H9 (cell line): ENCODE measurements at regions not wholly inside any gene's neighbourhood (a gene's known extent, or its start where the extent isn't known, plus 50 kb on each side); places are given as distances from the start of the nearest gene placed in this dataset.

Experiments used
- DNase-seq: peaks from one replicate; pipeline ENCODE4 v3.0.0-alpha.2; 2017
- H2AFZ ChIP-seq: one replicate; pipeline ENCODE4 v1.6.1; 2013; ENCODE audit warnings: mild to moderate bottlenecking, low read length, control low read depth, moderate library complexity
- H2AK5ac ChIP-seq: 2 replicates; pipeline ENCODE4 v1.6.1; 2013; ENCODE audit warnings: low read length, control low read depth, mixed read lengths; ENCODE audit not compliant: insufficient read length
- H2BK120ac ChIP-seq: one replicate; pipeline ENCODE4 v1.6.1; 2013; ENCODE audit warnings: low read depth, mild to moderate bottlenecking, low read length, control low read depth, inconsistent platforms; ENCODE audit not compliant: poor library complexity, severe bottlenecking
- H2BK12ac ChIP-seq: 2 replicates; pipeline ENCODE4 v1.6.1; 2013; ENCODE audit warnings: low read length, control low read depth, mixed read lengths, low read depth; ENCODE audit not compliant: insufficient read length
- H2BK15ac ChIP-seq: 2 replicates; pipeline ENCODE4 v1.6.1; 2013; ENCODE audit warnings: low read depth, low read length, control low read depth
- H2BK20ac ChIP-seq: one replicate; pipeline ENCODE4 v1.6.1; 2013; ENCODE audit warnings: low read depth, mild to moderate bottlenecking, low read length, control low read depth, inconsistent platforms; ENCODE audit not compliant: poor library complexity, severe bottlenecking
- H2BK5ac ChIP-seq: 2 replicates; pipeline ENCODE4 v1.6.1; 2013; ENCODE audit warnings: low read length, control low read depth, mixed read lengths; ENCODE audit not compliant: insufficient read length
- H3K14ac ChIP-seq: 2 replicates; pipeline ENCODE4 v1.6.1; 2013; ENCODE audit warnings: low read length, control low read depth; ENCODE audit not compliant: insufficient read depth
- H3K18ac ChIP-seq: 2 replicates; pipeline ENCODE4 v1.6.1; 2013; ENCODE audit warnings: low read depth, mild to moderate bottlenecking, mixed read lengths, low read length, control low read depth; ENCODE audit not compliant: insufficient read length
- H3K23ac ChIP-seq: 2 replicates; pipeline ENCODE4 v1.6.1; 2013; ENCODE audit warnings: low read length, control low read depth, mixed read lengths, low read depth; ENCODE audit not compliant: insufficient read length
- H3K23me2 ChIP-seq: 2 replicates; pipeline ENCODE4 v1.6.1; 2013; ENCODE audit warnings: low read depth, mild to moderate bottlenecking, mixed read lengths, low read length, control low read depth; ENCODE audit not compliant: insufficient read length, poor library complexity, severe bottlenecking
- H3K27ac ChIP-seq: 2 replicates; pipeline ENCODE4 v1.5.1; 2013; ENCODE audit warnings: low read length, control low read depth, mixed read lengths, low read depth; ENCODE audit not compliant: insufficient read length
- H3K27me3 ChIP-seq: 2 replicates; pipeline ENCODE4 v1.6.1; 2013; ENCODE audit warnings: low read length, control low read depth, inconsistent platforms; ENCODE audit not compliant: insufficient read depth
- H3K4ac ChIP-seq: 2 replicates; pipeline ENCODE4 v1.6.1; 2013; ENCODE audit warnings: low read depth, mild to moderate bottlenecking, control low read depth, inconsistent platforms, low read length, moderate library complexity
- H3K4me1 ChIP-seq: 2 replicates; pipeline ENCODE4 v1.6.1; 2013; ENCODE audit warnings: low read length, control low read depth, inconsistent platforms; ENCODE audit not compliant: insufficient read depth
- H3K4me2 ChIP-seq: 2 replicates; pipeline ENCODE4 v1.6.1; 2013; ENCODE audit warnings: low read length, control low read depth, mixed read lengths; ENCODE audit not compliant: insufficient read length, insufficient read depth
- H3K56ac ChIP-seq: 2 replicates; pipeline ENCODE4 v1.6.1; 2013; ENCODE audit warnings: low read depth, mild to moderate bottlenecking, mixed read lengths, low read length, control low read depth; ENCODE audit not compliant: insufficient read length
- H3K79me1 ChIP-seq: 2 replicates; pipeline ENCODE4 v1.6.1; 2013; ENCODE audit warnings: low read depth, mild to moderate bottlenecking, moderate library complexity, low read length, control low read depth, inconsistent platforms; ENCODE audit not compliant: insufficient read depth, poor library complexity, severe bottlenecking
- H3K79me2 ChIP-seq: 2 replicates; pipeline ENCODE4 v1.6.1; 2013; ENCODE audit warnings: low read length, control low read depth, inconsistent platforms; ENCODE audit not compliant: insufficient read depth
- H3K9ac ChIP-seq: 2 replicates; pipeline ENCODE4 v1.6.1; 2013; ENCODE audit warnings: low read length, control low read depth, mixed read lengths; ENCODE audit not compliant: insufficient read length; ENCODE audit errors: extremely low read depth
- H3K9me3 ChIP-seq: one replicate; pipeline ENCODE4 v1.6.1; 2013; ENCODE audit warnings: low read depth, low read length, inconsistent platforms; ENCODE audit not compliant: control insufficient read depth
- H3T11ph ChIP-seq: one replicate; pipeline ENCODE4 v1.6.1; 2013; ENCODE audit warnings: mild to moderate bottlenecking, low read length, control low read depth, inconsistent platforms
- H4K20me1 ChIP-seq: one replicate; pipeline ENCODE4 v1.6.1; 2013; ENCODE audit not compliant: control insufficient read depth, insufficient read length, insufficient read depth
- H4K5ac ChIP-seq: 2 replicates; pipeline ENCODE4 v1.6.1; 2013; ENCODE audit warnings: low read depth, mild to moderate bottlenecking, mixed read lengths, low read length, control low read depth; ENCODE audit not compliant: insufficient read length
- H4K8ac ChIP-seq: replicated peaks from 2 replicates; pipeline ENCODE4 v1.6.1; 2013; ENCODE audit warnings: low read length, control low read depth, mixed read lengths, low read depth; ENCODE audit not compliant: insufficient read length
- H4K91ac ChIP-seq: 2 replicates; pipeline ENCODE4 v1.6.1; 2013; ENCODE audit warnings: low read depth, mild to moderate bottlenecking, moderate library complexity, mixed read lengths, low read length, control low read depth; ENCODE audit not compliant: insufficient read length
- H3K27ac Mint-ChIP-seq, 3 experiments: 2 replicates in 2 of 3; 3 replicates in 1 of 3; pipeline ENCODE4 v1.8.0; 2020 to 2021; ENCODE audit warnings: mixed read lengths in 3 of 3, mild to moderate bottlenecking in 1 of 3, moderate library complexity in 1 of 3
- H3K27me3 Mint-ChIP-seq: 2 replicates; pipeline ENCODE4 v1.8.0; 2021; ENCODE audit warnings: low read depth, mild to moderate bottlenecking, moderate library complexity, mixed read lengths
- H3K36me3 Mint-ChIP-seq, 3 experiments: 2 replicates in 2 of 3; 3 replicates in 1 of 3; pipeline ENCODE4 v1.8.0; 2020 to 2021; ENCODE audit warnings: low read depth in 3 of 3, mixed read lengths in 3 of 3; ENCODE audit not compliant: insufficient read depth in 1 of 3
- H3K4me1 Mint-ChIP-seq, 2 experiments: 2 replicates each; pipeline ENCODE4 v1.8.0; 2020; ENCODE audit warnings: mixed read lengths in 2 of 2
- H3K4me3 Mint-ChIP-seq, 2 experiments: 2 replicates in 1 of 2; 3 replicates in 1 of 2; pipeline ENCODE4 v1.8.0; 2020 to 2021; ENCODE audit warnings: mild to moderate bottlenecking in 2 of 2, mixed read lengths in 2 of 2, moderate library complexity in 1 of 2
- H3K9me3 Mint-ChIP-seq, 2 experiments: 2 replicates in 1 of 2; 3 replicates in 1 of 2; pipeline ENCODE4 v1.8.0; 2020; ENCODE audit warnings: mild to moderate bottlenecking in 2 of 2, mixed read lengths in 2 of 2, moderate library complexity in 1 of 2
- CTCF ChIP-seq: fragments of 200-600 bp; sonication (generic); conservative IDR thresholded peaks from 3 replicates; pipeline ENCODE4 v1.8.0; 2021; ENCODE audit warnings: antibody characterized with exemption, mild to moderate bottlenecking
- WGBS: extraction: QIAGEN DNeasy Blood & Tissue Kit; methylation state at CpG from one replicate; pipeline ENCODE4 v1.1.7; 2013; ENCODE audit warnings: missing lambda C conversion rate, low lambda C conversion rate, mixed read lengths; ENCODE audit not compliant: insufficient read length; ENCODE audit errors: extremely low coverage; 5-methylcytosine and 5-hydroxymethylcytosine counted together

DNA sequence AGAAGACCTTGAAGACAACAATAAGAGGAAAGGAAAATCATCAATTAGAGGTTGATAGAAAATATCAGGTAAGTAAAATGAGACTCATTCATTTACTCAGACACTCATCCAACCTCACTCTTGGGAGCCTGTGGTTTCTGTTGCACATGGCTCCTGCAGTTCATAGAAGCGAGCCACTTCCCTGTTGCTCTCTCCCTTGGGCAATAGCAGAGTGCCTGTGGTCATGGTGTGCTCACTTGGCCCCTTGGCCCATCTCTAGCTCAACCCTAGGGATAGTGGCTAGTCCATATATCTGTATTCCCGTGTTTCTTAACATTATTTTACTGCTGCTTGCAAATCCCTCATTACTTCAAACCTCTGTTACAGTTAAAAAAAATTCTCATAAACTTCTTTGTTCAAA, 368.6 kb downstream of the PTPRC start:
- H3T11ph ChIP-seq: no peak overlapping the region
- no peaks in the 10 kb centered on the region for H3K79me2 ChIP-seq
- H3K18ac ChIP-seq: no peak overlapping the region
- no peak overlapping the region for H3K4ac ChIP-seq
- H2AFZ ChIP-seq: no peak overlapping the region
- TF ChIP-seq CTCF: no peak
- H3K56ac ChIP-seq: no peak overlapping the region
- H3K9me3 ChIP-seq: no peaks in the 10 kb centered on the region
- no peak overlapping the region for H3K4me2 ChIP-seq
- H4K20me1 ChIP-seq: no peaks in the 10 kb centered on the region
- WGBS: no CpG with 5 or more reads among the region's 2 CpGs
- H3K36me3 Mint-ChIP-seq: no peaks in the 10 kb centered on the region
- H3K27ac ChIP-seq: no peak overlapping the region
- H3K4me3 Mint-ChIP-seq: no peak overlapping the region
- H3K23me2 ChIP-seq: no peaks in the 10 kb centered on the region
- H2BK120ac ChIP-seq: no peak overlapping the region
- no peaks in the 10 kb centered on the region for H3K4me1 ChIP-seq
- no peak overlapping the region for H3K23ac ChIP-seq
- H2AK5ac ChIP-seq: no peak overlapping the region
- H4K8ac ChIP-seq: no peak overlapping the region
- no peak overlapping the region for H2BK12ac ChIP-seq
- H3K9ac ChIP-seq: no peak overlapping the region
- H3K14ac ChIP-seq: no peak overlapping the region
- H3K27ac Mint-ChIP-seq: no peak overlapping the region
- no peaks in the 10 kb centered on the region for H3K27me3 Mint-ChIP-seq
- H3K79me1 ChIP-seq: no peaks in the 10 kb centered on the region
- no peaks in the 10 kb centered on the region for H3K27me3 ChIP-seq
- no peaks in the 10 kb centered on the region for H3K9me3 Mint-ChIP-seq
- DNase-seq: no peak
- H2BK20ac ChIP-seq: no peak overlapping the region
- H2BK15ac ChIP-seq: no peak overlapping the region
- no peak overlapping the region for H4K5ac ChIP-seq
- H2BK5ac ChIP-seq: no peak overlapping the region
- H3K4me1 Mint-ChIP-seq: no peaks in the 10 kb centered on the region; a peak in 1 of 4 replicates
- H4K91ac ChIP-seq: no peak overlapping the region
